Activated T-cell treated with anti-CD3 and anti-CD28 coated beads, Interleukin-2, amount 50 U/mL, for 24 hours (primary cell): ENCODE measurements at regions not wholly inside any gene's neighbourhood (a gene's known extent, or its start where the extent isn't known, plus 50 kb on each side); places are given as distances from the start of the nearest gene placed in this dataset.

ENCODE experiments used
- DNase-seq: peaks from one replicate; pipeline ENCODE4 v3.0.0-alpha.2; 2020
- H3K27ac Mint-ChIP-seq: 2 replicates; pipeline ENCODE4 v1.8.0; 2020; ENCODE audit warnings: mild to moderate bottlenecking, mixed read lengths
- H3K27me3 Mint-ChIP-seq: 2 replicates; pipeline ENCODE4 v1.8.0; 2020; ENCODE audit warnings: mixed read lengths
- H3K36me3 Mint-ChIP-seq: 2 replicates; pipeline ENCODE4 v1.8.0; 2020; ENCODE audit warnings: low read depth, mixed read lengths
- H3K4me1 Mint-ChIP-seq: 2 replicates; pipeline ENCODE4 v1.8.0; 2020; ENCODE audit warnings: low read depth, mixed read lengths
- H3K4me3 Mint-ChIP-seq: 2 replicates; pipeline ENCODE4 v1.8.0; 2020; ENCODE audit warnings: mild to moderate bottlenecking, moderate library complexity, mixed read lengths
- H3K9me3 Mint-ChIP-seq: 2 replicates; pipeline ENCODE4 v1.8.0; 2020; ENCODE audit warnings: mixed read lengths

GRCh38 chr2:5125017-5125730 lies 567.0 kb upstream of the SOX11 start:
- no peak overlapping the region for H3K4me3 Mint-ChIP-seq
- peaks cover 14% of the 10 kb centered on the region for H3K9me3 Mint-ChIP-seq
- H3K36me3 Mint-ChIP-seq, result no peaks in the 10 kb centered on the region
- no peaks in the 10 kb centered on the region for H3K4me1 Mint-ChIP-seq
- no peaks in the 10 kb centered on the region for H3K27me3 Mint-ChIP-seq
- H3K27ac Mint-ChIP-seq, result no peak overlapping the region
- no peak for DNase-seq

- Mint-ChIP-seq H3K9me3 (peaks cover 25% of the 10 kb centered on the region), H3K4me1 (no peaks in the 10 kb centered on the region), H3K4me3 (no peak overlapping the region), H3K36me3 (no peaks in the 10 kb centered on the region), H3K27me3 (no peaks in the 10 kb centered on the region), H3K27ac (no peak overlapping the region)
- DNase-seq, result no peak
Measured at GRCh38 chr2:5132281-5132680, 559.9 kb upstream of the SOX11 start.

DNA sequence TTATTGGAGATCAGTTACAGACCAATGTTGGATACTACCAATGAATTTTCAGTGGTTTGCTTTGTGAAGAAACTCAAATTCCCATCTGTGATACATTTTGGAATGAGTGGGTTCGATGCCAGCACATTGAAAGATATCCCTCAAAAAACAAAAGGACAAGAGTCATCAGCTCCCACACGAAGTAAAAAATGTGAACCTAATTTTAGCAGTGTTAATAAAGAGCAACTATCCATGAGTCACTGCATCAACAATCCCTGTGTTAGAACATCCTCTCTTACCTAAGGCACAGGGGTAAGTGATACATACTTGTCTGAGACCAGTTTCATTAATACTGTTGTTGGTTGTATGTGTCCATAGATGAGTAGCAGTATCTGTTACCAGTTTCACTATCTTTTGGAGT lies 551.8 kb upstream of the SOX11 start:
- H3K9me3 Mint-ChIP-seq, result peaks cover 18% of the 10 kb centered on the region
- H3K27me3 Mint-ChIP-seq, result no peaks in the 10 kb centered on the region
- H3K4me3 Mint-ChIP-seq, result no peak overlapping the region
- DNase-seq, result no peak
- no peaks in the 10 kb centered on the region for H3K36me3 Mint-ChIP-seq
- no peaks in the 10 kb centered on the region for H3K4me1 Mint-ChIP-seq
- no peak overlapping the region for H3K27ac Mint-ChIP-seq

DNA sequence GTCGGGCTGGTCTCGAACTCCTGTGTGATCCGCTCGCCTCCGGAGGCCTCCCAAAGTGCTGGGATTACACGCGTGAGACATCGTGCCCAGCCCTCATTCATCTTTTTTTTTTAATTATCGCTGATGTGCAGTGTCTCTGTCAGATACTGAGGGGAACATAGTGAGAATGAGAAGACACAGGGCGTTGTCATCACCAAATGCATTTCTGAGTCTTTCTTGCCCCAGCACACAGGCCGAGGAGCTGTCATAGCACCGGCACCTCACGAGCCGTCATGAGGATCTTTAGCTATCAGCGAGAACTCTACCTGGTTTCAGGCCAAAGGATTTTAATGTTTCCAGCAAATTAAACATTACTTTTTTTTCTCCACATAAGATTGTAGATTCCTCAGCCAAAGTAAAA lies 548.0 kb upstream of the SOX11 start:
- Mint-ChIP-seq H3K36me3 (no peaks in the 10 kb centered on the region), H3K27me3 (no peaks in the 10 kb centered on the region), H3K9me3 (peaks cover 17% of the 10 kb centered on the region), H3K4me3 (no peak overlapping the region), H3K27ac (no peak overlapping the region), H3K4me1 (no peaks in the 10 kb centered on the region)
- no peak for DNase-seq

- Mint-ChIP-seq H3K27me3 (no peaks in the 10 kb centered on the region), H3K4me1 (no peaks in the 10 kb centered on the region), H3K9me3 (peaks cover 13% of the 10 kb centered on the region), H3K4me3 (no peak overlapping the region), H3K27ac (no peak overlapping the region), H3K36me3 (no peaks in the 10 kb centered on the region)
- DNase-seq, result no peak
Measured at GRCh38 chr2:5145053-5145452, 547.1 kb upstream of the SOX11 start.

DNA sequence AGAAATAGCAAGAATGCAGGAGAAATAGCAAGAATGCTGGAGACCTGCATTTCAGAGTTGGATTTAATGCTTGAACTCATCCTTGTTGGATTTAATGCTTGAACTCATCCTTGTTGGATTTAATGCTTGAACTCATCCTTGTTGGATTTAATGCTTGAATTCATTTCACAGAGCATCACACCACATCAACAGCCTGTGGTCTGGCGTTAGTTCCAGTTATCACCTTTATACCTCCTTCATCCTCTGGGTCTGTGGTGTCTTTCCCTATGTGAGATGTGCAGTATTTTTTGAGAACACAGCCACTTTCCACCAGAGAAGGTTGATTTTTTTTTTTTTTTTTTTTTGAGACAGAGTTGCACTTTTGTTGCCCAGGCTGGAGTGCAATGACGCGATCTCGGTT lies 546.4 kb upstream of the SOX11 start:
- H3K9me3 Mint-ChIP-seq, result peaks cover 9% of the 10 kb centered on the region
- no peak overlapping the region for H3K4me3 Mint-ChIP-seq
- H3K27me3 Mint-ChIP-seq, result no peaks in the 10 kb centered on the region
- H3K4me1 Mint-ChIP-seq, result no peaks in the 10 kb centered on the region
- DNase-seq, result no peak
- H3K27ac Mint-ChIP-seq, result no peak overlapping the region
- no peaks in the 10 kb centered on the region for H3K36me3 Mint-ChIP-seq

DNA sequence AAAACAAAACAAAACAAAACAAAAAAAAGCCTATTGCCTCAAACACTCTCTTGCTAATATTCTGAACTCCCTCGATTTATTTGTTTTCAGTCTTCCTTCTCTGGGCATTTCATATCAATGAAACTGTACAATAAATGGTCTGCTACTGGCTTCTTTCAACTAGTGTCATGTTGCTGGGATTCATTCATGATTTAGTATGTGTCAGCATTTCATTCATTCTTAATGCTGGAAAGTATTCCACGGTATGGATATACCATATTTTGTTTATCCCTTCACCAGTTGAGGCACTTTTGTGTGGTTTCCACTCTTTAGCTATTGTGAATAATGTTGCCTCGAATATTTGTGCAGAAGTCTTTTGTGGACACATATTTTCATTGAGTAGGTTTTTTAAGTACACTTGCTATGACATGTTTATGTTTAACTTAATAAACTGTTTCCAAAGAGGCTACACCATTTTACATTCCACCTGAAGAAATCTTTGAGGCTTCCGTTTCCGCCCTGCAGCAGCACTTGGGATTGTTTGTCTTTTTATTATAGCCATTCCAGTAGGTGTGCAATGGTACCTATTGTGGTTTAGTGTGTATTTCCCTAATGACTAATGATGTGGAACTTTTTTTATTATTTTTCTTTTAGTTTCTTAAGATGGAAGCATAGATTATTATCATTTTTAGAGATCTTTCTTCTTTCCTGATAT lies 543.6 kb upstream of the SOX11 start:
- DNase-seq, result no peak

GRCh38 chr2:5150871-5151270 lies 541.3 kb upstream of the SOX11 start:
- H3K4me1 Mint-ChIP-seq, result no peaks in the 10 kb centered on the region
- peaks cover 26% of the 10 kb centered on the region for H3K9me3 Mint-ChIP-seq
- no peaks in the 10 kb centered on the region for H3K36me3 Mint-ChIP-seq

More for the DNA sequence above, 543.6 kb upstream of the SOX11 start:
- Mint-ChIP-seq H3K4me3 (no peak overlapping the region), H3K27me3 (no peaks in the 10 kb centered on the region), H3K9me3 (peaks cover 23% of the 10 kb centered on the region), H3K36me3 (no peaks in the 10 kb centered on the region), H3K4me1 (no peaks in the 10 kb centered on the region), H3K27ac (no peak overlapping the region)

DNA sequence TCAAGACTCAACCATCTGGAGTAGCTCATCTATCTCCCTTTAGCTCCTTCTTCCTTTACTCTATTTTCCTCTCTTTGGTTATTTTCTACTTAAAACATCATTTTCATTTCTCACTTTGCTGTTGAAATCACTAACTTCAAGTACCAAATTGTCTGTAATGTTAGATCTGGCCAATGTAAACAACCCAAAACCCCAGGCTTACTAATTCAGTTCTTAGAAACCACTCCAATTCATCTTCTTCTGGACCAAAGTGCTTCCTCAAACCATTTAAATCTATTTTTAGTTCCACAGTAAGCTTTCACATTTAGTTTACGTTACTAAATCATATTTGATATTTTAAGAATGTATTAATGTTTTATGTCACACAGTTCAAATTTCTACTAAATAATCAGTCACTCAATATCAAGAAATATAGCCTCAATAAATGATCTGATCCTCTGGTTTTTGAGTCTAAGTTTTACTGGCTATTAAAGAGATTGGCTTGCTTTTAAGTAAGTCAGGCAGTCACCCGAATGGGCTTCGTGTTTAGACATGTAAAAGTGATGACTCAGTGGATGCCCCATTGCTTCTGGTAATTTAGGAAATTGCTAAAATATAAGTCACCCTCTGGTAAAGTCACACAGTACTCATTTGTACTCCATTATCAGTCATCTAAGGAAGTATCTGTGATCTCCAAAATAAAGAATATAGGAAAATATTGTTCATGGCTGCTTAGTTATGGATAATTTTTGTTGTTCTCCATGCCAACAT lies 527.2 kb upstream of the SOX11 start:
- H3K27ac Mint-ChIP-seq, result no peak overlapping the region
- H3K4me3 Mint-ChIP-seq, result no peak overlapping the region
- DNase-seq, result no peak
- H3K9me3 Mint-ChIP-seq, result peaks cover 17% of the 10 kb centered on the region
- H3K4me1 Mint-ChIP-seq, result no peaks in the 10 kb centered on the region
- no peaks in the 10 kb centered on the region for H3K27me3 Mint-ChIP-seq
- no peaks in the 10 kb centered on the region for H3K36me3 Mint-ChIP-seq

More at GRCh38 chr2:5150871-5151270, 541.3 kb upstream of the SOX11 start:
- H3K27me3 Mint-ChIP-seq, result no peaks in the 10 kb centered on the region
- no peak overlapping the region for H3K27ac Mint-ChIP-seq
- no peak for DNase-seq
- no peak overlapping the region for H3K4me3 Mint-ChIP-seq

DNA sequence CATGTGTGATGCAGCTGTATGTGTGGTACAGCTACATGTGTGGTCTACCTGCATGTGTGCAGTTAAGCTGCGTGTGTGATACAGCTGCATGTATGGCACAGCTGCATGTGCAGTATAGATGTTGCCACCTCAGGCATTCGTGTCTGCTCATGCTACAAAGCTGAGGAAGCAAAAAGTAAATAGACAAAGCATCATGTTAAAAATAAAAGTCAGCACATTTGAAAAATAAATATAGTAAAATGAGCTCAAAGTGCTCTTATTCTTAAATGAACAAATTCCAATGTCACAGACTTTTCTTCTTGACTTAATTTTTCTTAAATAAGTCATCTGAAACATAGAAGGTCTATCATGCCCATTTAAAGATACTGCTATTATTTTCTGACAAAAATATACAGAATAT lies 519.3 kb upstream of the SOX11 start:
- H3K27ac Mint-ChIP-seq, result no peak overlapping the region
- peaks cover 4% of the 10 kb centered on the region for H3K9me3 Mint-ChIP-seq
- no peaks in the 10 kb centered on the region for H3K27me3 Mint-ChIP-seq
- no peak for DNase-seq
- no peak overlapping the region for H3K4me3 Mint-ChIP-seq
- H3K4me1 Mint-ChIP-seq, result no peaks in the 10 kb centered on the region
- no peaks in the 10 kb centered on the region for H3K36me3 Mint-ChIP-seq

DNA sequence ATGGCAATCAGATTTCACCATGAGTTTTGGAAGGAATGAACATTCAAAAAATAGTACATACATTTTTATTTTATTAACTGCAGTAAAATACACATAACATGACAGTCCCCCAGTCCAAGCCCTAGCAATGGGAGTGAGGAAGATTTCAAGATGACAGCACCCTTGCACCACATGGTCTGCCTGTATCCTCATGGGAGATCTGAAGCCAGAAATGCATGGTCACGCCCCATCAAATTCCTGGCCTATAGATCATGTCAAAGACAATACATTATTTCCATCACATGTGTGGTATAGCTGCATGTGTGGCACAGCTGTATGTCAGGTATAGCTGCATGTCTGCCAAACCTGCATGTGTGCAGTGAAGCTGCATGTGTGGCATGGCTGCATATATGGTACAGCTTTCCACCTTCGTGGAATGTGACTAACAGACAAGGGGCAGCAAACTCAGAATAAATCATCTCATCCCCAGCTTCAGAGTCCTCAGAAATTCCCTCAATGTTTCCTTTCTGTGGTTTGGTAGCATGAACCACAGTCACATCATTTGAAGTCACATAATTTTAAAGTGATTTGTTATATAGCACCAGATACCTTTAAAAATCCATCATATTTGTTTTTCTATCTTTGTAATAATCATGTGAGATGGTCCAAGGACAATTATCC lies 518.2 kb upstream of the SOX11 start:
- no peaks in the 10 kb centered on the region for H3K36me3 Mint-ChIP-seq
- H3K27ac Mint-ChIP-seq, result no peak overlapping the region
- no peak overlapping the region for H3K4me3 Mint-ChIP-seq
- no peaks in the 10 kb centered on the region for H3K4me1 Mint-ChIP-seq
- DNase-seq, result no peak
- no peaks in the 10 kb centered on the region for H3K27me3 Mint-ChIP-seq
- H3K9me3 Mint-ChIP-seq, result no peaks in the 10 kb centered on the region

DNA sequence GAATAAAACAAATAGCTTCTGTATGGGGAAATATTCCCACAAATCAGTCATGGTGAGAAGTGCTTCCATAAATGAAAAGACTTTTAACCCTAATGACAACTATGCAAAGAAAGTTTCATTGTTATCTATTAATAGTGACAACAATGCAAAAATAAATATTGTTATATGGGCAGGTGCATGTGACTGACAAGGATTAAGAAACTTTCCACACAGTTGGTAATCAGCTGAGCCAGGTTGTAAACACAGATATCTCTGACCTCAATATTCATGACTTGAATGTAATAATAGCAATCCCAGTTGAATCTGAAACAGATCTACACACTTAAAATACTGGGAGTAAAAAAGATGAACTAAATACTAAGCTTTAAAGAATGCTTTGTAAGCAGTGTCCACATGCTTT lies 517.0 kb upstream of the SOX11 start:
- H3K4me1 Mint-ChIP-seq, result no peaks in the 10 kb centered on the region
- H3K27me3 Mint-ChIP-seq, result no peaks in the 10 kb centered on the region
- no peak for DNase-seq
- no peak overlapping the region for H3K27ac Mint-ChIP-seq
- no peaks in the 10 kb centered on the region for H3K9me3 Mint-ChIP-seq
- no peaks in the 10 kb centered on the region for H3K36me3 Mint-ChIP-seq
- no peak overlapping the region for H3K4me3 Mint-ChIP-seq

DNA sequence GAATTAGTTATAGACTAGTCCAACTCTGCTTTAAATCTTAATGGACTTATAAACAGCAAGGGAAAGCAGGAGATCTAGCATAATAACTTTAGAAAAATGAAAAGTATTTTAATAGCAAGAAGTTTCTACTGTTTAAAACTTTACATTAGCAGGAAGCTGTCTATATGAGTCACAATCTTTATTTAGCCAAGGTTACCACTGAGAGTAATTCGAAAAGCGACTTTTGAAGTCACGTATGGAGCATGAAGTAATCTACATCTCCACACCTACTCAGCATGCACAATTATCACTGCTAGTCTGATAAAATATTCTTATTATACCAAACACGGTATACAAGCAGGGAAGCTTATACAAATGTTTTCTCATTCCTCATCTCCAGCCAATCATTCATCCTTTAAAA lies 515.4 kb upstream of the SOX11 start:
- Mint-ChIP-seq H3K9me3 (peaks cover 4% of the 10 kb centered on the region), H3K4me3 (no peak overlapping the region), H3K27me3 (no peaks in the 10 kb centered on the region), H3K4me1 (no peaks in the 10 kb centered on the region), H3K27ac (no peak overlapping the region), H3K36me3 (no peaks in the 10 kb centered on the region)
- DNase-seq, result no peak

DNA sequence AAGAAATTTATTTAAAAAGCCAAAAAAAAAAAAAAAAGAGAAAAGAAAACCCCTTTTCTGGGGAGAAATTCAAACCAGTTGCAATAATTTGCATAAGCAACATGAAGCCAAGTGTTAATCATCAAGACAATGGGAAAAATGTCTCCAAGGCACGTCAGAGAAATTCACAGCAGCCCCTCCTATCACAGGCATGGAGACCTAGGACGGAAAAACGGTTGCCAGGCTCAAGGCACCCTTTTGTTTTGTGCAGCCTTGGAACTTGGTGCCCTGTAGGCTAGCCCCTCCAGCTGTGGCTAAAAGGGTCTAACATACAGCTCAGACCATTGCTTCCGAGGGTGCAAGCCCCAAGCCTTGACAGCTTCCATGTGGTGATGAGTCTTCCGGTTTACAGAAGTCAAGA lies 509.2 kb upstream of the SOX11 start:
- no peak overlapping the region for H3K27ac Mint-ChIP-seq
- no peak overlapping the region for H3K4me3 Mint-ChIP-seq
- H3K27me3 Mint-ChIP-seq, result no peaks in the 10 kb centered on the region
- no peaks in the 10 kb centered on the region for H3K4me1 Mint-ChIP-seq
- no peaks in the 10 kb centered on the region for H3K36me3 Mint-ChIP-seq
- H3K9me3 Mint-ChIP-seq, result peaks cover 14% of the 10 kb centered on the region
- DNase-seq, result no peak
